B cell (primary cell): ENCODE measurements at regions not wholly inside any gene's neighbourhood (a gene's known extent, or its start where the extent isn't known, plus 50 kb on each side); places are given as distances from the start of the nearest gene placed in this dataset.

Experiments used
- CTCF ChIP-seq: fragments of 200-600 bp; IDR thresholded peaks from one replicate; pipeline ENCODE4 v1.8.0; 2022; ENCODE audit warnings: antibody characterized with exemption, mild to moderate bottlenecking
- EZH2 ChIP-seq: IDR thresholded peaks from 2 replicates; pipeline ENCODE4 v1.6.1; 2012; ENCODE audit warnings: borderline replicate concordance, low read depth, mild to moderate bottlenecking, moderate library complexity, low read length; ENCODE audit not compliant: insufficient read depth, poor library complexity, severe bottlenecking

GRCh38 chr6:156114541-156114940, 658.9 kb upstream of the NOX3 start:
- TF ChIP-seq CTCF, result no peak
- no peak for TF ChIP-seq EZH2
